NT2/D1 (cell line): ENCODE measurements at regions not wholly inside any gene's neighbourhood (a gene's known extent, or its start where the extent isn't known, plus 50 kb on each side); places are given as distances from the start of the nearest gene placed in this dataset.

Source experiments
- DNase-seq: peaks from one replicate; pipeline ENCODE4 v3.0.0-alpha.2; 2011; ENCODE audit warnings: low read depth, low spot score
- H3K27me3 ChIP-seq: 2 replicates; pipeline ENCODE4 v1.6.0; 2011; ENCODE audit warnings: mild to moderate bottlenecking; ENCODE audit not compliant: insufficient read length, insufficient read depth
- H3K36me3 ChIP-seq: 2 replicates; pipeline ENCODE4 v1.6.1; 2011; ENCODE audit warnings: mild to moderate bottlenecking, low read length, mixed read lengths; ENCODE audit not compliant: insufficient read depth, insufficient read length
- H3K4me1 ChIP-seq: 2 replicates; pipeline ENCODE4 v1.5.1; 2011; ENCODE audit not compliant: insufficient read depth, insufficient read length
- H3K4me3 ChIP-seq: 2 replicates; pipeline ENCODE4 v1.5.1; 2011; ENCODE audit warnings: low read depth; ENCODE audit not compliant: insufficient read length
- H3K9ac ChIP-seq: 2 replicates; pipeline ENCODE4 v1.6.0; 2011; ENCODE audit warnings: low read depth; ENCODE audit not compliant: insufficient read length
- H3K9me3 ChIP-seq: 2 replicates; pipeline ENCODE4 v1.5.1; 2011; ENCODE audit warnings: mild to moderate bottlenecking, low read length; ENCODE audit not compliant: insufficient read depth
- SUZ12 ChIP-seq: IDR thresholded peaks from 2 replicates; pipeline ENCODE4 v1.6.1; 2011; ENCODE audit not compliant: insufficient read length, insufficient read depth; ENCODE audit errors: extremely low read depth
- YY1 ChIP-seq: IDR thresholded peaks from 2 replicates; pipeline ENCODE4 v1.6.1; 2011; ENCODE audit not compliant: insufficient read length, insufficient read depth
- ZNF274 ChIP-seq: IDR thresholded peaks from 2 replicates; pipeline ENCODE4 v1.6.1; 2011; ENCODE audit warnings: mild to moderate bottlenecking, low read depth, low read length

DNA sequence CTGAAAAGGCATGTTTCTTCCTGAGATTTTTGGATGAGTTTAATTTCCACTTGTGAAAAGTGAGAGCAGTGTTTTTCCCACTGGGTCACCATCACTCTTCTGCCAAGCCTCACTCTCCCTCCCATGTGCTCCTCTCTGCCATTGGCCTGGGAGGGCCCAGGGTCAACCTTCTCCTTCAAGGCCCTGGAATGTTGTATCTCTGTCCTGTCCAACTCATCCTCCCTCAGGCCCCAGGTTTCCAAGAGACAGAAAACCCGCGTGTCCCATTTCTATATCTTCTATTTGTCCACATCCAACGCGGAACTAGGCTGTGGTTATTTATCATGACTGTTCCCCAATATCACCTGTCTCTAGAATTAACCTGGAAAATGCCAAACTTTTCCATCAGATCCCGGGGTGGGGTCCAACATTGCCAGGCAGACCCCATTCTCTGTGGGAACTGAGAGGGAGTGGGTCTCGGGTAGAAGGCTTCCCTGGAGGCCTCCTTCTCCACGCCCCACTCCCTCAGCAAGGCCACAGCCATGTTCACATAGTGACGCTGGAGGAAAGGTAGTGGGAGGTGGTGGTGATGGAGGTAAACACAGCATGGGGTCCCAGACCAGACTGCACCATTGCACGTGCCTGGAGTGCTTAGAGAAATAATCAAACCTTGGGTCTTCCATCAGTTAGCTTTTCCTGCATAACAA is 173.5 kb downstream of the SCP2D1 start:
- Histone ChIP-seq H3K4me1 (no peaks in the 10 kb centered on the region), H3K36me3 (no peaks in the 10 kb centered on the region), H3K27me3 (no peaks in the 10 kb centered on the region), H3K9me3 (no peaks in the 10 kb centered on the region), H3K9ac (no peak overlapping the region), H3K4me3 (no peak overlapping the region)
- DNase-seq, result no peak
- TF ChIP-seq YY1, result no peak
- TF ChIP-seq ZNF274, result no peak
- TF ChIP-seq SUZ12, result no peak

DNA sequence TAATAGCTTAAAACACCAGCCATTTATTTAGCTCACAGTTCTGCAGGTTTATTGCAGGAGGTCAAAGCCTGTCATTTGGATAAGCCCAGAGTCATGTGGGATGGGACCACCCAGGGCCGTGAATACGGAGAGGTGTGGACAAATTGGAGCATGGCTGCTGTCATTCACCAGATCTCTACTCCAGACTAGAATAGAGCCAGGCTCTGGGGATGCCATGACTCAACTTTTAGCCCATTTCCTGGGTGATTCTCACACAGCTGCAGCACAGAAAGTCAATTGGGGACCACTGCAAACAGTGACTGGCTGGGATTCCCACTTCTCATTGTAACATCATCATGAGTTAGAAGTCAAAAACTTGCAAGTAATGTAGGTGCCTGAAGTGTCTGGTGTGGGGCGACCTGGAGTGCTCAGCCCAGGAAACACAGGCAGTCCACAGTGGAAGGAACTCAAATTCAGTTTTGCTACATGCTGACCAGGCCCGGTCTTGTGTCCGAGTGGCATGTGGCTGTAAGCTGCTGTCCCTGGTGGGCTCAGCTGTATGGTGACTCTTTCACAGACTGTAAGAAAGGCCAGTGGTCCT is 174.3 kb downstream of the SCP2D1 start:
- H3K27me3 ChIP-seq, result no peaks in the 10 kb centered on the region
- no peak for TF ChIP-seq SUZ12
- TF ChIP-seq ZNF274, result no peak
- TF ChIP-seq YY1, result no peak
- H3K4me3 ChIP-seq, result no peak overlapping the region
- no peaks in the 10 kb centered on the region for H3K4me1 ChIP-seq
- no peaks in the 10 kb centered on the region for H3K36me3 ChIP-seq
- 0 out of 2 replicates have a peak, but pooled peaks cover 8% of the 10 kb centered on the region for H3K9me3 ChIP-seq
- H3K9ac ChIP-seq, result no peak overlapping the region
- no peak for DNase-seq

DNA sequence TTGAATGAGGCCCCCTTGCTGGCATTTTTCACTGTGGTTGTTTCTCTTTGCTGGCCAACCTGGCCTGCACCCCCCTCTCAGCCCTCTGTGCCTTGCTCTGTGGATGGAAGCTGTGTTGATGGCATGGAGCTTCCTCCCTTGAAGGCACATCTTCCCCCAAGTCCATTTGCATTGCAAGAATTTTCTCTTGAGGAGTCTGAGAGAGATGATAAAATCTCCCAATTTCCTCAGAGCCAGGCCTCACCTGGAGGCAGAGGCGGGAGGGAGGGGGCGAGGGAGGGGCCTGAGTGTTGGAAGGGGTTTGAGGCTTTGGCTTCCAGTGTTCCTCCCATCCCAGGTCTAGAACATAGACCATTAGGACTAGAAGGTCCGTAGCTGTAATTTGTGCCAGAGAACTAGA is 175.1 kb downstream of the SCP2D1 start:
- no peak overlapping the region for H3K4me3 ChIP-seq
- TF ChIP-seq SUZ12, result no peak
- no peak for TF ChIP-seq YY1
- TF ChIP-seq ZNF274, result no peak
- H3K9ac ChIP-seq, result no peak overlapping the region
- H3K27me3 ChIP-seq, result no peaks in the 10 kb centered on the region
- no peak for DNase-seq
- H3K4me1 ChIP-seq, result no peaks in the 10 kb centered on the region
- H3K36me3 ChIP-seq, result no peaks in the 10 kb centered on the region
- 0 out of 2 replicates have a peak, but pooled peaks cover 13% of the 10 kb centered on the region for H3K9me3 ChIP-seq

DNA sequence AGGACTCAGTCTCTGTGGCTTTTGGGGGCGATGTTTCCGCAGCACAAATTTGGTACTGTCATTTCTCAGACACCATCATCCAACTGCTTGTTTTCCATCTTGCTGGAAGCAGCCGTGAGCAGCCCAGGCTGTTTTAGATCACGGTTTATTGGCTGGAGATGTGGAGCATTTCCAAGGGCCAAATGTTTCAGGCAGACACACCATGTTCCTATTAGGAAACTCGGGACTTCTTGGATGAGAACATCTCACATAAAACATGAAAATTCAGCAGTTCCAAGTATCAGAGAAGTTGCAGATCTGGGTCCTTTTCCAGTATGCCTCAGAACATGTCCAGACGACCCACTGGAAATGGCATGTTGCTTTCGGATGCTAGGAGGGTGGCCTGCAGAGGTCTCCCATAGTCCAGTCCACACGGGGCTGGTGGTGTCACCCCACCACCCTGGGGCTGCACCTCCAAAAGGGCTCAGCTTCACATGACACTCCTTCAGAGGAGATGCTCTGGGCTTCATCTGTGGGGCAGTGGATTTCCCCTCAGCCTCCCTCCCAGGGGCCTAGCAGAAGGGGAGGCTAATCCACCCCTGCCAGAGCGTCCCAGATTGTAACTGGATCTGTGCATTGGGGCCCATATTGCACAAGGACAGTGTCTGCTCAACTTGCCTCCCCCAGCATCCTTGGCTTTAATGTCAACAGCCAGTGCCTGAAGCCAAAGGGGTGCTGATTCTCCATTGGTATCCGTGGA is 176.3 kb downstream of the SCP2D1 start:
- H3K27me3 ChIP-seq, result no peaks in the 10 kb centered on the region
- TF ChIP-seq SUZ12, result no peak
- no peak for TF ChIP-seq YY1
- no peak for TF ChIP-seq ZNF274
- 0 out of 2 replicates have a peak, but pooled peaks cover 13% of the 10 kb centered on the region for H3K9me3 ChIP-seq
- no peaks in the 10 kb centered on the region for H3K4me1 ChIP-seq
- DNase-seq, result no peak
- H3K9ac ChIP-seq, result no peak overlapping the region
- H3K36me3 ChIP-seq, result no peaks in the 10 kb centered on the region
- H3K4me3 ChIP-seq, result no peak overlapping the region

DNA sequence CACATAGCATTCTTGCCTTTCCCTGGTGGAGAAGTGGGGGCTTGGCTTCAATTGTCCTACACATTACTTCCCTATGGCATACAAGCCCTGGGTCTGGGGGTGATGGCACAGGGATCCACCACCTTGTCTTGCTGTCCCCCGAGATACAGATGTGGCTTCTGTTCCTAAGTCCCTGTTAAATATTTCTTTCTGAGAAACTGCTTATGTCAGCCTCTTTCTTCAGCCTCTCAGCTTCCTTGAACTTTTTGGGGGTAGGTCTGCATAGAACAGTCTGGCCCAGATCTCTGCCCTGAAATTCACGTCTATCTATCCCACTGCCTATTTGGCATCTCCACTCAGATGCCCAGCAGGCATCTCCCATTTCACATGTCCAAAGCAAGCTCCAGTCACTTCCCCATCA is 177.4 kb downstream of the SCP2D1 start:
- no peak for DNase-seq
- H3K4me3 ChIP-seq, result no peak overlapping the region
- no peaks in the 10 kb centered on the region for H3K27me3 ChIP-seq
- H3K4me1 ChIP-seq, result no peaks in the 10 kb centered on the region
- no peak for TF ChIP-seq ZNF274
- no peak for TF ChIP-seq SUZ12
- no peak for TF ChIP-seq YY1
- H3K9ac ChIP-seq, result no peak overlapping the region
- H3K9me3 ChIP-seq, result 0 out of 2 replicates have a peak, but pooled peaks cover 13% of the 10 kb centered on the region
- no peaks in the 10 kb centered on the region for H3K36me3 ChIP-seq

DNA sequence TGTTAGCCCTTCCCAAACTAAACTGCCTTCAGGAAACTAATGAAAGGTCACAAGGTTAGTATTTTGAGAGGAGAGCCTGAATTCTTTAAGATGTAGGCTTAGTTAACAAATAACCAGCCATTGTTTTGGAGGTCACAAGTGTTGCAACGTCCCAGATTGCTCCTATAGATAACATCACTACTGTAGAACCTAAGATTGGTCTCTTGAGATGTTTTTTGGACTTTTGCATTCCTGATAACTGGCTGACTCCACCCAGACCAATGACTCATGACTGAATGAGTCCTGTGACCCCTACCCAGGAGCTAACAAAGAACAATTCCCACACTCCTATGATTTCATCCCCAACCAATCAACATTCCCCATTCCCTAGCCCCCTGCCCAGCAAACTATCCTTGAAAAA is 178.8 kb downstream of the SCP2D1 start:
- no peaks in the 10 kb centered on the region for H3K4me1 ChIP-seq
- H3K9me3 ChIP-seq, result 0 out of 2 replicates have a peak, but pooled peaks cover 13% of the 10 kb centered on the region
- H3K4me3 ChIP-seq, result no peak overlapping the region
- DNase-seq, result no peak
- H3K36me3 ChIP-seq, result no peaks in the 10 kb centered on the region
- no peak overlapping the region for H3K9ac ChIP-seq
- TF ChIP-seq YY1, result no peak
- TF ChIP-seq ZNF274, result no peak
- no peak for TF ChIP-seq SUZ12
- H3K27me3 ChIP-seq, result no peaks in the 10 kb centered on the region

DNA sequence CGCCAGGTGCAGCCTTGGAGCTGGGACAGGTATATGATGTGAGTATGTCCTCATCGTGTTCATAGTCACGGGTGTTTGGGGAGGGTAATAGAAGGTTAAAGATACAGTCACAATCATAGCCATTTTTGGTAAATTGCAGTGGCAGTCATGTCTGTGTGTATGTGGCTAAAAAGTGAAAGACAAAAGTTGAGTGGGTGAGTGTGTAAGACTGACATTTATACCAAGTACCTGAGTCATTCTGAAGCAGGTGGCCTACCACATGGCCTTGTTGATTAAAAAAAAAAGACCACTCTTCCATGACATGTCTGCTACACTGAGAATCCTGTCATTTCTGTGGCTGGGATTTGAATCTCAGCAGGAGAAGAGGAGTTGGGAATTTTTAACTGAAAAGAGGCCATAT is 181.9 kb downstream of the SCP2D1 start:
- no peaks in the 10 kb centered on the region for H3K4me1 ChIP-seq
- no peak for DNase-seq
- no peak overlapping the region for H3K4me3 ChIP-seq
- no peaks in the 10 kb centered on the region for H3K27me3 ChIP-seq
- H3K9ac ChIP-seq, result no peak overlapping the region
- no peaks in the 10 kb centered on the region for H3K36me3 ChIP-seq
- TF ChIP-seq SUZ12 (no peak), YY1 (no peak), ZNF274 (no peak)
- H3K9me3 ChIP-seq, result 0 out of 2 replicates have a peak, but pooled peaks cover 13% of the 10 kb centered on the region
